ENCODE measurements at regions not wholly inside any gene's neighbourhood (a gene's known extent, or its start where the extent isn't known, plus 50 kb on each side); places are given as distances from the start of the nearest gene placed in this dataset.
"Not testable (repeated sequence)": the region's sequence is repeated elsewhere in the genome, so short reads cannot be mapped to it uniquely, and the experiment has no call there.

DNA sequence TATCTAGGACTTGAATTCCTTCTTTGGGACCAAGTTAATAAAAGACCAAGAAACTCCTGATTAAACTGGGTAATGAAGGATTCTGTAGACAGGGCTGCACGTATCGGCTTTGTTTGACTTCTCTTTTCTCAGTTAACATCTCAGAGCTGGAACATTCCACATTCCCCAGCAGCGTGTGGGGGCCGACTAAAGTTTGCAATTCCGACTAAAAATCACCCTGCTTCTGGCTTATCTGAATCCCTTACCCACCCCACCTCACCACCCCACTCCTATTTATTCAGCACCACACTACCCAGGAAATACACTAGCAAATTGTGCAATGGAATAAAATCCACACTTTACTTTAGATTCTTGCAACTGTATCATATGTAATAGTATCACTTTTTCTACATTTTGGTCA is 87.1 kb downstream of the EOMES start:
- TF ChIP-seq, protein P1, sequence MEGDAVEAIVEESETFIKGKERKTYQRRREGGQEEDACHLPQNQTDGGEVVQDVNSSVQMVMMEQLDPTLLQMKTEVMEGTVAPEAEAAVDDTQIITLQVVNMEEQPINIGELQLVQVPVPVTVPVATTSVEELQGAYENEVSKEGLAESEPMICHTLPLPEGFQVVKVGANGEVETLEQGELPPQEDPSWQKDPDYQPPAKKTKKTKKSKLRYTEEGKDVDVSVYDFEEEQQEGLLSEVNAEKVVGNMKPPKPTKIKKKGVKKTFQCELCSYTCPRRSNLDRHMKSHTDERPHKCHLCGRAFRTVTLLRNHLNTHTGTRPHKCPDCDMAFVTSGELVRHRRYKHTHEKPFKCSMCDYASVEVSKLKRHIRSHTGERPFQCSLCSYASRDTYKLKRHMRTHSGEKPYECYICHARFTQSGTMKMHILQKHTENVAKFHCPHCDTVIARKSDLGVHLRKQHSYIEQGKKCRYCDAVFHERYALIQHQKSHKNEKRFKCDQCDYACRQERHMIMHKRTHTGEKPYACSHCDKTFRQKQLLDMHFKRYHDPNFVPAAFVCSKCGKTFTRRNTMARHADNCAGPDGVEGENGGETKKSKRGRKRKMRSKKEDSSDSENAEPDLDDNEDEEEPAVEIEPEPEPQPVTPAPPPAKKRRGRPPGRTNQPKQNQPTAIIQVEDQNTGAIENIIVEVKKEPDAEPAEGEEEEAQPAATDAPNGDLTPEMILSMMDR (conservative IDR thresholded peaks at IDR 0.05; ENCODE audit: low read length), result not testable (repeated sequence)
- TF ChIP-seq EZH2phosphoT487 (IDR thresholded peaks at IDR 0.05; ENCODE audit: borderline replicate concordance), result not testable (repeated sequence)
